H7 (cell line): ENCODE measurements at regions not wholly inside any gene's neighbourhood (a gene's known extent, or its start where the extent isn't known, plus 50 kb on each side); places are given as distances from the start of the nearest gene placed in this dataset.
"Not testable (repeated sequence)": the region's sequence is repeated elsewhere in the genome, so short reads cannot be mapped to it uniquely, and the experiment has no call there.

Source experiments
- DNase-seq: peaks from one replicate; pipeline ENCODE4 v3.0.0; 2012
- H3K27me3 ChIP-seq: 2 replicates; pipeline ENCODE4 v1.6.0; 2011; ENCODE audit warnings: mild to moderate bottlenecking, low read length; ENCODE audit not compliant: control insufficient read depth, insufficient read depth
- H3K36me3 ChIP-seq: replicated peaks from 2 replicates; pipeline ENCODE4 v1.5.1; 2011; ENCODE audit warnings: low read length; ENCODE audit not compliant: control insufficient read depth, insufficient read depth
- H3K4me3 ChIP-seq: 2 replicates; pipeline ENCODE4 v1.5.1; 2011; ENCODE audit warnings: low read depth, mild to moderate bottlenecking, control low read depth, low read length, moderate library complexity; ENCODE audit not compliant: insufficient read depth

DNA sequence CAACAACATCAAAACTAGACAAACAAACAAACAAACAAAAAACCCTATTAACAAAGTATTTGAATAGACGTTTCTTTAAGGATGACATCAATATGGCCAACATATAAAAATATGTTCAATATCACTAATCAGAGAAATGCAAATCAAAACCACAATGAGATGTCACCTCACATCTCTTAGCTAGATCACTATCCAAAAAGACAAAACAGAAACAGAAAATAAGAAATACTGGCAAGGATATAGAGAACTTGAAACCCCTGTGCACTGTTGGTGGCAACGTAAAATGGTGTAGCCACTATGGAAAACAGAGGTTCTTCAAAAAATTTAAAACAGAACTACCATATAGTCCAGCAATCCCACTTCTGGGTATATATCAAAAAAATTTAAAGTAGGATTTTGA, 236.9 kb downstream of the SPATA31A6 start:
- not testable (repeated sequence) for H3K27me3 ChIP-seq, H3K36me3 ChIP-seq, H3K4me3 ChIP-seq, DNase-seq

DNA sequence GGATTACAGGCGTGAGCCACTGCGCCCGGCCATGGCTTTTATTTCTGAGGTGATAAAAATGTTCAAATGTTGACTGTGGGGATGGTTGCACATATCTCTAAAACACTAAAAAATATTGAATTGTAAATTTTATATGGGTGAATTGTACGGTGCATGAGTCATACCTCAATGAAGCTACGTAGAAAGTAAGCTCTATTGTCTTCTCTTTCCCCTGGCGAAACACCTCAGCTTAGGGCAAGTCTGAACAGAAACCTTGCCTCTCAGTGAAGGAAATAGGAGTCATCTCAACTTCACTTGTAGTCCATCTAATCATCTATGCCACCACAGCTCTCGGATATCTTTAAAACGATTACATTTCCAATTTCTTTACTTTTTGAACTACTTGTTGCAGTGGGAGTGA, 238.2 kb downstream of the SPATA31A6 start:
- H3K36me3 ChIP-seq, DNase-seq, H3K27me3 ChIP-seq, H3K4me3 ChIP-seq: not testable (repeated sequence)

- H3K36me3 ChIP-seq, DNase-seq, H3K27me3 ChIP-seq, H3K4me3 ChIP-seq: not testable (repeated sequence)
These were observed 247.5 kb downstream of the SPATA31A6 start for GRCh38 chr9:42430674-42431615.

DNA sequence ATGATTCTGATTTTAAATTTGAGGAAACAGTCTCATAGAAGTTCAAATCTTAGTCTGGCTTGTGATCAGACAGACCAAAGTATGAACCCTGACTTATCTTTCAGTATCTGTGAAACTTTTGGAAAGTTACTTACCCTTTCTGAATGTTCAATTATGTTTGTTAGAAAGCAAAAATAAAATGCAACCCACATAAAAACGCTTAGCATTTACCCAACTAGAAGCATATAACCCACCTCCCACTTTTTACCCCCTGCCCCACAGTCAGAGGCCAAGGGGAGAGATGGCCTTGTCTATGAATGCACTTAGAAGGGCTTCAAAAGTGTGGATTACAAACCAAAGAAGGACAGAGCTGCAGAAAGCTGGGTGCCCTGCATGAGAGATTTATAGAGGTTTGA, 248.2 kb downstream of the SPATA31A6 start:
- peak; percentile 29 for DNase-seq
- not testable (repeated sequence) for H3K27me3 ChIP-seq, H3K36me3 ChIP-seq, H3K4me3 ChIP-seq

GRCh38 chr9:42434844-42435714, 251.6 kb downstream of the SPATA31A6 start:
- H3K4me3 ChIP-seq, DNase-seq, H3K27me3 ChIP-seq, H3K36me3 ChIP-seq: not testable (repeated sequence)

GRCh38 chr9:42435715-42436342, 252.4 kb downstream of the SPATA31A6 start:
- not testable (repeated sequence) for H3K36me3 ChIP-seq, H3K4me3 ChIP-seq, DNase-seq, H3K27me3 ChIP-seq

- DNase-seq, H3K36me3 ChIP-seq, H3K27me3 ChIP-seq, H3K4me3 ChIP-seq: not testable (repeated sequence)
These were observed 253.7 kb downstream of the SPATA31A6 start for GRCh38 chr9:42437057-42437759.

- not testable (repeated sequence) for H3K36me3 ChIP-seq, H3K27me3 ChIP-seq, DNase-seq, H3K4me3 ChIP-seq
These were observed 259.2 kb downstream of the SPATA31A6 start for GRCh38 chr9:42442680-42443079.

DNA sequence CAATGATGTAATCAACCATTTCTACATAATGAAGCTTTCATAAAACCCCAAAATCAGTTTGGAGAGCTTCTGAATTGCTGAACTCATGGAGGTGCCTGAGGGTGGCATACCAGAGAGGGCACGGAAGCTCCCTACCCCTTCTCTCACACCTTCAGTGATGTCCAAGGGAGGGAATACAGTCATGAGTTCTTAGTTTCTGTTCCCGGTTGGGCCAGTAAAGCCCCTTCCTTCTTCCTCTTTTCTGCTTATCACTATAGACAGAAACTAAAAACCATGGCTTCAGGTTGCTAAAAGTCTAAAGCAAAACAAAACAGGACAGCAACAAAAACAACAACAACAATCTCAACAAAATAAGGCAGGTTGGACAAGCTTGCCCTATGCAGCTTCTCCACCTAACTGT, 260.0 kb downstream of the SPATA31A6 start:
- not testable (repeated sequence) for DNase-seq, H3K36me3 ChIP-seq, H3K4me3 ChIP-seq, H3K27me3 ChIP-seq

DNA sequence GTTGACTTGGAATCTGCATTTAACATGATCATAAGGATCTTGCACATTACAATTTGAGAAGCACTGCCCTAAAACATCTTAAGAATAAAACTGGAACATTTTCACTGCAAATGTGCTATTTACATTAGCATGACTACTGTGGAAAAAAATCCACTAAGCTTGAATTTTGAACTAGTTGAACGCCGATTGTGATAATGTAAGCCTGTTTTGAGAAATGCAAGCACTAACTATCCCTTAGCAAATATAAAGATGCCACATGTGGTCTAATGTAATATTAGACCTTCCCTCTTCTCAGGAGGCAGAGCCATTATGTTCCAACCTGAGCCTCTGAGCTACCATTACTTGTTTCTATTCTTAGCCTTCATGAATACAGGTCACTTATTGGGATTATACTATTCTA, 278.0 kb downstream of the SPATA31A6 start:
- not testable (repeated sequence) for H3K36me3 ChIP-seq, H3K4me3 ChIP-seq, H3K27me3 ChIP-seq, DNase-seq

DNA sequence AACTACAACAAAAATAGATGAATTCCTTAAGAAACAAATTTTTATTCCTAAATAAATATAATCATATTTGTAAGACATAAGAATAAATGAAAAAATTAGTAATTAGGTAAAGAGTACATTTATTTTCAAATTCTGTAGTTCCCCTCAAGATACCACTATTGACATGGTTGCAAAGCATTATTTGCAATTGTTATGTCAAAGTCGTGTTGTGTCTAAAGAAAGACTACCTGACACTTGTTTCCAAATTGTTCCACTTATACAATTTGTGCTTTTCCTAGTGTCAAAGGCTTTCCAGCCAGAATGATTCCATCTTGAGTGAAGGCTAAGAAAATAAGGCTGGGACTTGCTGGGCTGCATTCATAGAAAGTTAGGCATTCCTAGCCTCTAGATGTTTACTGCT, 278.4 kb downstream of the SPATA31A6 start:
- not testable (repeated sequence) for DNase-seq, H3K36me3 ChIP-seq, H3K27me3 ChIP-seq, H3K4me3 ChIP-seq

DNA sequence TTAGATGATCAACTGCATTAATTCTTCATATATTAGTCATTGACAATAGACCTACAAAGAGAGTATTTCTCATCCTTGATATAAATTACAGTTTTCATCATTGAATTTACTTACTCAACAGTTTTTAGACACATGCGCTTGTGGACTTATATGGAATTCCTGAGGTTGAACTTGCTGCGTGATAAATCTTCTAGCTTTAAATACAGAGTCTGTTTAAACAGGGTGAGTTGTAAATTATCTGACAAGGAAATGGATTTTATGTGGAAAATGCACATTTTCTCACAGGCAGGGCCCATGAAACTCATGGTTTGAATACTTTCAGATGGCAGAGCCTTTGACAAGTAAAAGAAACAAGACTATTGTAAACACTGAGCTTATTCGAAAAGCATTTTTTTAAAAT, 280.5 kb downstream of the SPATA31A6 start:
- H3K4me3 ChIP-seq, H3K36me3 ChIP-seq, DNase-seq, H3K27me3 ChIP-seq: not testable (repeated sequence)

DNA sequence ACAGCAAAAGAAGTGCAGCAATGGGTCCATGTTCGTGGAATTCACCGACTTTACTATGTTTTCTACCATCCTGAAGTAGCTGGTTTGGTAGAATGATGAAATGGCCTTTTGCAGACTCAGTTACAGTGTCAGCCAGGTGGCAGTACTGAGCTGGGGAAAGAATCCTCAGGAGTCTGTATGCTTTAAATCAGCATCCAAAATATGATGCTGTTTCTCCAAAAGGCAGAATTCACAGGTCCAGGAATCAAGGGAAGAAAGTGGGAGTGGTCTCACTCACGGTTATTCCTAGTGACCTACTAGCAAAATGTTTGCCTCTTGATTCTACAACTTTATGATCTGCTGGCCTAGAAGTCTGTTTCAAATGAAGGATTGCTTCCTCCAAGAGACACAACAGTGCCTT, 287.1 kb downstream of the SPATA31A6 start:
- H3K36me3 ChIP-seq, H3K4me3 ChIP-seq, H3K27me3 ChIP-seq: not testable (repeated sequence)
- peak; percentile 19 for DNase-seq

DNA sequence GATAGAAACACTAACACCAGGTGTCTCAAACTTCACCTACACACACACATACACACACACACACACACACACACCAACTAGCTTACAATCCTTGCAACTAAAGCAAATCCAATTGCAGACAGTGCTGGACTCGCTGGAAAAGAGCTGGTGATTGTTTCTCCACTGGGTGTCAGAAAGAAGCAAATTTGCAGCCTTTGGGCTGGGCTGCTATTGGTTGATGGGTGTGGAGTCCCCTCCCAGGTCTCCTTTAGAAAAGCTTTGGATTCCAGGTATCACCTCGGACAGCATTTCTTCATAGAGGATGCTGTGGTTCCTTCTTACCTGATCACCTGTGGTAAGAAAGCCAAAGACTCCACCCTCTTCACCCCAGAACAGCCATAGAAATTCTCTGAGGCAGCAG, 307.5 kb downstream of the SPATA31A6 start:
- H3K27me3 ChIP-seq, DNase-seq, H3K4me3 ChIP-seq, H3K36me3 ChIP-seq: not testable (repeated sequence)
